GM19467 (cell line): ENCODE measurements at regions not wholly inside any gene's neighbourhood (a gene's known extent, or its start where the extent isn't known, plus 50 kb on each side); places are given as distances from the start of the nearest gene placed in this dataset.

Experiments
- ATAC-seq: cut with Tn5 transposase; IDR thresholded peaks from one replicate; pipeline ENCODE4 v1.9.1; 2021; ENCODE audit warnings: mild to moderate bottlenecking, moderate library complexity; ENCODE audit not compliant: unreplicated experiment

GRCh38 chr3:81932681-81933080 lies 171.2 kb upstream of the GBE1 start:
- no peak for ATAC-seq

- no peak for ATAC-seq
Observed at GRCh38 chr3:81931265-81932251, 170.1 kb upstream of the GBE1 start.

- no peak for ATAC-seq
Observed at GRCh38 chr3:81929697-81930096, 168.3 kb upstream of the GBE1 start.

DNA sequence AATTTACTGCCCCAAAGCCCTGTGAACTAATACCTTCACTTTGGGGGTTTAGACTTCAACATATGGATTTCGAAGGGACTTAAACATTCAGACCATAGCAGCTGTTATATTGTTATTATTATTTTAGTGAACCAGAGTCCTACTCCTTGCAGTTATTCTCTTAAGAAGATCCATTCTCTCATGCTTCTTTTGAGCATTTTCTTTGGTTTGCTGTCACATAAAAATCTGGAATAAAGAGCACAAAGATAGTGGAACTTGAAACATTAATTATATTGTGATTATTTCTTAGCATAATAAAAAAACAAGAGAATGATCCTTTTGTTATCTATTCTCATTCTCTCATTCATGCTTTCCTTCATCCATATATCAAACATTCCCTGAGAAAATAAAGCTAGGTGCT lies 166.4 kb upstream of the GBE1 start:
- no peak for ATAC-seq

DNA sequence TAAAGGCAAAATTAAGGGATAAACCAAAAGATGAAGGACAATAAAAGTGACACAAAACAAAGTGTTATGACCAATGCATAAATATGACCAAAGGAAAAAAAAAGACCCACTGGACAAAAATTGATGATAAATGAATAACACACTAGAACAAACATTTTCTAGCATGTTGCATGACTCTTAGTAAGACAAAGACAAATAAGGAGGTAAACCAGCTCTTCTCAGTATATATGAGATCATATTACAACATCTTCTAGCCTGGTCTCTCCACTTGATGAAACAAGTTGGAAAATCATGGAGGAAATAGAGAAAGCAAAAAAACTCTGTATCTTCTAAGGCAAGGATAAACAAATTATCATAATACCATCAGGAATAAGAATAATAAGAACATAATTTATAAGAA lies 163.9 kb upstream of the GBE1 start:
- no peak for ATAC-seq

DNA sequence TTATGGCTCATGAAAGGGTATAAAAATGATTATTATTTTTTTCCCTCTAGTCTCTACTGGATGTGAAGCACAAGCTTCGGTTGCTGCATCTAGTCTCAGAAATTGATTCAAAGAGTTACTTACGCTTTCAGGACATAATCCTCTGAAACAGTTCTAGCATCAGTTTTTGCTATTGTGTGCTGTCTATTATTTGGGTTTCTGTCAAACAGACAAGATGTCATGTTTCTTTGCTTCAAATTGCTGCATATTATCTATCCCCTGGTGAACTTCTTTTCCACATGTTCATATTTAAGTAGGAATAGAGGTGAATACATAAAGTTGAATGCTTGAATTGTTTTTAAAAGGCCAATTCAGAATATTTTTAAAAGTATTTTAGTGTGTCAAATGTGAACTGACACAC lies 161.6 kb upstream of the GBE1 start:
- no peak for ATAC-seq

DNA sequence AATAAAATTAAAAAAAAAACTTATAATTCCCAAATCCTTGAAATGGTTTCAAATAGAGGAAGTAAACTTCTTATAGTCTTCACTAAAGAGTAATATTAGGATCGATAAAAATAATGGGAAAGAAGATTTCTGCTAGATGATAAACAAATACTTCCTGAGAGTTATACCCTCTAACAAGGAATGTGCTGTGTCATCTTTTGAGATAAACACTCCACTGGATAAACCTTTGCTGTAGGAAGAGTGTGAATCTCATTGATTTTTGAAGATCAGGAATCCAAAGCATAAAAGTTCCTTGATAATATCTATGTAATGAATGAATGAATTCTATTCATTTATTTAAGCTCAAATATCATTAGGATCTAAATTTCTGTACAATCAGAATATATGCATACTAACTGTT lies 161.0 kb upstream of the GBE1 start:
- no peak for ATAC-seq

- ATAC-seq: no peak
Observed at GRCh38 chr3:81920816-81921215, 159.4 kb upstream of the GBE1 start.

- no peak for ATAC-seq
Observed at GRCh38 chr3:81916890-81917289, 155.4 kb upstream of the GBE1 start.

DNA sequence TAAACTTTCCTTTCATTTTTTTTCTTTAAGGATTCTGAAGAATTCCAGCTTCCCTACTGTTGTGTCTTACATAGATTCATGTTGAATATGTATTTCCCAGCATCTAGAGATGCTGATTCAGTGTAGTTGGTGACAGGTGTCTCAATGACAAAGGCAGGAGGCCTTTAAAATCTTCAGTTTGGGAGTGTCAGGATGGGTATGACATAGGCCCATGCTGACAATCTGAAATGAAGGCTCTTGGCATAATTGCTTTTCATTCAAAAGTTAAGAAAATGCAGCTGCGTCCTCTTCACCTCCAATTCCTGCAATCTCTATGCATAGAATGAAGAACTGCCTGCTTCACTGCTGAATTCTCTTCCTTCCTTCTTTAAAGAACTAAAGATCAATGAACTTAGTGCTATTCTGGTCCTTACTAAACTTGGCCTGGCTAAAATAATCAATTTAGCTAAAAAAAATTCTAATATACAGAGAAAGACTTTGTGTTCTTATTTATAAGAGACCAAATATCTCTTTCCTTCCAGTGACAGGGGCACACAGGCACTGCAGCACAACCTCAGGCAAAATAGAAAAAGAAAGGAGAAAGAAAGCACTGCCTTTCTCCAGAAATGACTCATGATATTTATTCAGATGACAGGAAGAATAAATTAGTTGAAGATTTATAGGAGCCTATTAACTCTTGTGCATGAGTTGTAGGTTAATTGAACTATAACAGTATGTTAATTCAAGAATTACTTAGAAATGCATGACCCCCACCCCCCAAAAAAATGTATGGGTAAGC lies 152.6 kb upstream of the GBE1 start:
- ATAC-seq: no peak

DNA sequence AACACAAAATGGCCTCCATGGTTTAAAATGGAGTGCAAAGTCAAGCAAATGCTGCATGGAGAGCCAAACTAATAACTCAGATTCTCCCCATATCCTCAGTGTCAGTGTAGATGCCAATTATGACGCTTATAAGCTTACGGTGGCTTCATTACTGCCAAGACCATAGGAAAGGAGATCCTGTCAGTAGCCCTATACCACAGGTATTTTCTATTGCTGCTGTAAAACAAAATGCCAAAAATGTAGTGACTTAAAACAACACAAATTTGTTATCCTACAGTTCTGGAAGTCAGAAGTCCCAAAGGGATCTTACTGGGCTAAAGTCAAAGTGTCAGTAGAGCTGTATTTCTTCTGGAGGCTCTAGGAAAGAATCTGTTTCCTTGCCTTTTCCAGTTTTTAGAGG lies 149.8 kb upstream of the GBE1 start:
- ATAC-seq: no peak

DNA sequence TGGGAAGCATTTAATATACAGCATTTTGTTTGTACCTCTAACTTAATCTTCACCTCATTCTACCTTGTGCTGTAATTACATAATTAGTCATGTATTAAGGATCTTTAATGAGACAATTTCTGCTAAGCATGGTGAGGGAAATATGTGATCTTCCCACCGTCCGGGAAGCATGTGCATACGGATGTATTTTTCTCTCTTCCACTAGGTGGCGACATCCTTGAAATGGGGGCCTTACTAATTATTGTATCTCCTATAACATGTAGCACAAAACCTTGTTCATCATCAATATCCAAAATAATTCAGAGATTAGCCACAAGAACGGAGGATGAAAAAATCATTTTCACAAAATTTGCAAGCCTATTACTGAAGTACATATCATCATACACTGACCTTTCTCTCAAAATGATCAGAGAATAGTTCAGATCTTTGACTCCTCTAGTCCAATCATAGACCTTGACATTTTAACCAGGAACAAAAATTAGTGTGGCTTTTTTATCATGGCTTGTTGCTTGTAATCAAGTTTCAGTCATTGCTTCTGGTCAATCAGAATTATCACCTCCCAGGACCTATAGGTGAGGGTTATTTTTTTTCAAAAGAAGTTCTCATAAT lies 148.9 kb upstream of the GBE1 start:
- peak; percentile 83 for ATAC-seq

DNA sequence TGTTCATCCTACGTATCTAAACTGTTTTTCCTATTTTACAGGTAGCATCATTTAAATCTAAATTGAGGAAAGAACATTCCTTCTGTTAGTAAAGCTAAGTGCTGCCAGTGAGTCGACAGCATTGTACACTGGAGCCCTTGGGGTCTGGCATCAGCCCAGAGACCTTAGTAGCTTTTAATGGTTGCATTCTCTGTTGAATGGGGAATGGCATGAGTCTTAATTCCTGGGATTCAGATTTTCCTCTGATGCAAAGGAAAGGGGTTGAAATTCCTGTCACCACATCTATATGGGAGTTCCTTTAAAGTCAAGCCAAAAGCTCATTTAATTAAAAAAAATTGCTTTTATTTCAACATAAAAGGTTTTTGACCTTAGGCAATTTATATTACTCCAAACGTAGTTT lies 148.4 kb upstream of the GBE1 start:
- no peak for ATAC-seq

DNA sequence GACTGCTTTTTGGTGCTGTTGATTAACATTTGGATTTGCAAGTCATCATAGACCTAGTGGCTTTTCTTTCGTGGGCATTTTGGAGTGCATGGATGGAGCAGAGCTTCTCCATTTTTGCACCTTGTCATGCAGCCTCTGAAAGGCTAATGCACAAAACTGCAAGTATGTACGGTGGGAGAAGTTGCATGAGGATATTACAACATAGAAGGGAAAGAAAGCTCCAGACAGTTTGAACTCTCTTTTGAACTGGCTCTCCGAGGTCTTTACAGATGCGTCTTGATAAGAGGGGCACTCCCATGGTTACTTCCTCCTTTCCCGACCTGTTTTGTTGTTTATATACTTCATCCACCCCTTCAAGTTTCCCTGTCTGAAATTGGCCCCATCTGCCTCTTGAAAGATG lies 147.1 kb upstream of the GBE1 start:
- ATAC-seq: no peak

DNA sequence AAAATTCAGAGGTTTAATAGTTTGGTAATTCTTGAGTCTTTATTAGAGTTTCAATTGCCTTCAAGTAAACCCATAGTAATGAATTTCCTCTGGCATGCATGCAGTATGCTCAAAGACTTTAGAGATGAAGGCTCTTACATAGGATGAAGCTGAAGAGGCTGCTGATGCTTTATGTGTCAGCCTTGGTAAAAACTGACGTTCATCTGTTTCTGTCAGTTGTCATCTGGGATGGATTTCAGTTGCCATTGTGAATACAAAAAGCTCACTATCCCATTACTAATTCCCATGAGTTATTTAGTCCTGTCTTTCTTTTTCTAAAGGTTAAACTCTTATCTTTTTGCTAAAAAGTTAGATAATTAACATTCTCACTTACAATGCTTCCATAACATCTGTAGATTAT lies 136.9 kb upstream of the GBE1 start:
- ATAC-seq: no peak

DNA sequence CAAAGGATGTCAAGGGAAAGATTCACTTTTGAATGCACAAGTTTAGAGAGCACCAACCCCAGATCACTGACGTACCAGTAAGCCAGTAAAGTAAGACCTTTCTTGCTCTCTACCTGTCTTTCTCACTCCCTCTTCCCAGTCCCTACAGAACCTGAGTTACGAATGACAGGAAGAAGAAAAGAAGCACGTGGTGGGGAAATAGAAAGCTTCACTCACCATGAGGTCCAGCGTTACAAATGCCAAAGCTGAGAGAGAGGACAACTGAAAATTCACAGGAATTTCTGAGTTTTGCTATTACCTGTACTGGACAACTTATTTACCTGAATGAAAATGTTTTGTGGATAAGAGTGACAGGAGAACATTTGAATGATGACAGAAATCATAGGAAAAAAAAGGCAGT lies 133.2 kb upstream of the GBE1 start:
- no peak for ATAC-seq

GRCh38 chr3:81891055-81891895 lies 129.8 kb upstream of the GBE1 start:
- ATAC-seq: no peak

- no peak for ATAC-seq
Observed at GRCh38 chr3:81888914-81889557, 127.6 kb upstream of the GBE1 start.

DNA sequence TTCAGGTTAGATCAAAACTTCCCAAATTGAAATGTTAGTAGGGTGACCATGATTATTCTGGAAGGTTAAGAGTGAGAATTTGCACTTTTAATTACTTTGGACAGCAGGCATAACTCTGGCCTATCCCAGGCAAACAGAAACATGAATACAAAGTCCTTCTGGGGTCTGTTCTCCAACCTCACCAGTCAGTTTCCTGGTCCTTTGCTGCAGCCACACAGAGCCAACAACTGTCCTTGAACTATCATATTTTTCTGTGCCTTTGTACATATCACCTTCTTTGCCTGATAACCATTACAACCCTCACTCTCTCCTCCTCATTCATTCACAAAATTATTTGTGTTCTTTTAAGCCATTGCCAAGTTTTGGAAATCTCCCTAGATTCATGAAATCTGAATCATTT lies 126.0 kb upstream of the GBE1 start:
- ATAC-seq: no peak

DNA sequence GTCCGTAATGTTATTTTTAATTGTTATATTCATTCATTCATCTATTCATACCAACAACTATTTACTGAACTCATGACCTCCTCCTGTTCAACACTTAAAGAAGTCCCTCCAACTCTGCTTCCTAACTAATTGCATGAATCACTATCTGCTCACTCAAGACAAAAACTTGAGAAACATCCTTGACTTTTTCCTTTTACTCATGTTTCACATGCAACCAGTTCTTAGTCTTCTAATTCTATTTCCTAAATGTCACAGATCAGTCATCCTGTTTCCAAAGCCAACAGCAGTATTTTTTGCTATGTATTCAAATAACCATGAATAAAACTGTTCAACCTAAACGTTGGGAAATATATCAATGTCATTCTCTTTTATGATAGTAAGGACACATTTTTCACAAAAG lies 124.6 kb upstream of the GBE1 start:
- ATAC-seq: no peak
